HG03095 (cell line): ENCODE measurements at regions not wholly inside any gene's neighbourhood (a gene's known extent, or its start where the extent isn't known, plus 50 kb on each side); places are given as distances from the start of the nearest gene placed in this dataset.

Source experiments
- ATAC-seq: cut with Tn5 transposase; IDR thresholded peaks from one replicate; pipeline ENCODE4 v1.9.1; 2021; ENCODE audit warnings: moderate library complexity; ENCODE audit not compliant: unreplicated experiment

GRCh38 chr13:34431827-34432581 is 510.1 kb upstream of the NBEA start:
- ATAC-seq, result no peak

- no peak for ATAC-seq
Measured at GRCh38 chr13:34435338-34435737, 506.7 kb upstream of the NBEA start.

GRCh38 chr13:34437873-34438272 is 504.2 kb upstream of the NBEA start:
- ATAC-seq, result no peak

- ATAC-seq, result no peak
Measured at GRCh38 chr13:34452831-34453230, 489.2 kb upstream of the NBEA start.

- no peak for ATAC-seq
Measured at GRCh38 chr13:34458756-34459715, 483.0 kb upstream of the NBEA start.

GRCh38 chr13:34459856-34460255 is 482.2 kb upstream of the NBEA start:
- ATAC-seq, result no peak

- ATAC-seq, result no peak
Measured at GRCh38 chr13:34462843-34463242, 479.2 kb upstream of the NBEA start.

- ATAC-seq, result no peak
Measured at GRCh38 chr13:34464011-34464410, 478.1 kb upstream of the NBEA start.

- ATAC-seq, result no peak
Measured at GRCh38 chr13:34465423-34465922, 476.6 kb upstream of the NBEA start.

- no peak for ATAC-seq
Measured at GRCh38 chr13:34466301-34466700, 475.8 kb upstream of the NBEA start.

GRCh38 chr13:34467450-34468083 is 474.5 kb upstream of the NBEA start:
- no peak for ATAC-seq

GRCh38 chr13:34469196-34469986 is 472.7 kb upstream of the NBEA start:
- ATAC-seq, result no peak

GRCh38 chr13:34474187-34474868 is 467.7 kb upstream of the NBEA start:
- ATAC-seq, result no peak

GRCh38 chr13:34478376-34478775 is 463.7 kb upstream of the NBEA start:
- ATAC-seq, result no peak

- ATAC-seq, result no peak
Measured at GRCh38 chr13:34502011-34502410, 440.1 kb upstream of the NBEA start.

- ATAC-seq, result no peak
Measured at GRCh38 chr13:34502621-34503020, 439.4 kb upstream of the NBEA start.

GRCh38 chr13:34506796-34507195 is 435.3 kb upstream of the NBEA start:
- ATAC-seq, result no peak

- no peak for ATAC-seq
Measured at GRCh38 chr13:34507630-34508029, 434.4 kb upstream of the NBEA start.

- ATAC-seq, result no peak
Measured at GRCh38 chr13:34512817-34513216, 429.3 kb upstream of the NBEA start.

GRCh38 chr13:34513526-34513925 is 428.5 kb upstream of the NBEA start:
- no peak for ATAC-seq
